WTC11 (cell line): ENCODE measurements at regions not wholly inside any gene's neighbourhood (a gene's known extent, or its start where the extent isn't known, plus 50 kb on each side); places are given as distances from the start of the nearest gene placed in this dataset.

Experiments
- CTCF ChIP-seq: fragments of 200-600 bp; IDR thresholded peaks from 2 replicates; pipeline ENCODE4 v1.8.0; 2022; ENCODE audit warnings: antibody characterized with exemption
- ETV6 ChIP-seq: sonication (generic); formaldehyde crosslinking; IDR thresholded peaks from 2 replicates; pipeline ENCODE4 v1.8.1; 2022; ENCODE audit warnings: mild to moderate bottlenecking, missing genetic modification reagents
- TP53 ChIP-seq: sonication (generic); formaldehyde crosslinking; IDR thresholded peaks from 2 replicates; pipeline ENCODE4 v1.8.1; 2023; ENCODE audit warnings: mild to moderate bottlenecking, missing genetic modification reagents

GRCh38 chr3:103953796-103954195 lies 1412.9 kb upstream of the ALCAM start:
- TF ChIP-seq TP53 (no peak), ETV6 (CRISPR knock-in tag) (no peak), CTCF (no peak)
